ENCODE measurements at regions not wholly inside any gene's neighbourhood (a gene's known extent, or its start where the extent isn't known, plus 50 kb on each side); places are given as distances from the start of the nearest gene placed in this dataset.

DNA sequence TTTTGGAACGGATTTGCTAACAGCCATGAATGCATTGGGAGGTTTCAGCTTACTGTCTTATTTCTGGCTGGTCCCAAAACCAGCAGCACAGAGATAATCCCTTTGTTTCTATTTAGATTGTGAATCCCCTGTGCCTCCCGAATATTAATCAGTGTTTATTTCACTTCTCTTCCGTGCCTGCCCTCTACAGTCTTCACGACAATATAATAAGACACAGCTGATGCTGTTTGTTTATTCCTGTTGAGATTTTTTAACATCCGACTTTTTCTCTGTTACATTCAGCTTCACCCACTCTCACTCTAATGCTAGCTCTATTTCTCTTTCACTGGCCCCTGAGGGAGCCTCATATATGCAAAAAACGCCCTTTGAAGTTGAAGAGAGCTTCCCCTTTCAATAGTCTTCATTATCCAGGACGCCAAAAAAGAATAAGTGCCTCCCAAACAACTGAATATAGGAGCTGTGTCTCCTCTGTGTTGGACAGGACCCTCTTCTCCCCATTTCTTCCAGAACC is 995.3 kb downstream of the ROBO2 start:
- peak; percentile 29 for DNase-seq (ENCODE audit: low read depth)
- peak overlapping the region; percentile 47 for H3K4me3 ChIP-seq (ENCODE audit: low read depth, low read length)
- TF ChIP-seq, protein P1, sequence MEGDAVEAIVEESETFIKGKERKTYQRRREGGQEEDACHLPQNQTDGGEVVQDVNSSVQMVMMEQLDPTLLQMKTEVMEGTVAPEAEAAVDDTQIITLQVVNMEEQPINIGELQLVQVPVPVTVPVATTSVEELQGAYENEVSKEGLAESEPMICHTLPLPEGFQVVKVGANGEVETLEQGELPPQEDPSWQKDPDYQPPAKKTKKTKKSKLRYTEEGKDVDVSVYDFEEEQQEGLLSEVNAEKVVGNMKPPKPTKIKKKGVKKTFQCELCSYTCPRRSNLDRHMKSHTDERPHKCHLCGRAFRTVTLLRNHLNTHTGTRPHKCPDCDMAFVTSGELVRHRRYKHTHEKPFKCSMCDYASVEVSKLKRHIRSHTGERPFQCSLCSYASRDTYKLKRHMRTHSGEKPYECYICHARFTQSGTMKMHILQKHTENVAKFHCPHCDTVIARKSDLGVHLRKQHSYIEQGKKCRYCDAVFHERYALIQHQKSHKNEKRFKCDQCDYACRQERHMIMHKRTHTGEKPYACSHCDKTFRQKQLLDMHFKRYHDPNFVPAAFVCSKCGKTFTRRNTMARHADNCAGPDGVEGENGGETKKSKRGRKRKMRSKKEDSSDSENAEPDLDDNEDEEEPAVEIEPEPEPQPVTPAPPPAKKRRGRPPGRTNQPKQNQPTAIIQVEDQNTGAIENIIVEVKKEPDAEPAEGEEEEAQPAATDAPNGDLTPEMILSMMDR (conservative IDR thresholded peaks at IDR 0.05; ENCODE audit: low read depth, low read length) = no peak

DNA sequence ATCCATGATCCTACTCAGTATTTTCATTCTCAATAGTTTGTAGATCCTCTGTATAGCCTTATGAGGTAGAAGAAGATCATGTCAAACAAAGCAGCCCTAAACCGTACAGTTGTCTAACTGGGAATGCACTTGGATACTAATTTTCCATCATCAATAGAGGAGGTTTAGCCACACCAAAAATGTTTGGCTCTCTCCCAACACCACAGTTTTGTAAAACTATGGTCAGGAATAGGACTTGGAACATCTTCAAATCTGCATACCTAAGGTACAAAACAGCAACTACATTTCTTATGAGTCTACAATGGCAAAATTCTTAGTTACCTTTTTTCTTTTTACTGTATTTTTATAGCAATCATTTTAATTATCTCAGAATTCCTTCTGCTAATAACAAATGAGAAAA is 1001.6 kb downstream of the ROBO2 start:
- DNase-seq (ENCODE audit: low read depth) = peak; percentile 66
- no peak overlapping the region for H3K4me3 ChIP-seq (ENCODE audit: low read depth, low read length)
- TF ChIP-seq, protein P1 (conservative IDR thresholded peaks at IDR 0.05; ENCODE audit: low read depth, low read length) = no peak

DNA sequence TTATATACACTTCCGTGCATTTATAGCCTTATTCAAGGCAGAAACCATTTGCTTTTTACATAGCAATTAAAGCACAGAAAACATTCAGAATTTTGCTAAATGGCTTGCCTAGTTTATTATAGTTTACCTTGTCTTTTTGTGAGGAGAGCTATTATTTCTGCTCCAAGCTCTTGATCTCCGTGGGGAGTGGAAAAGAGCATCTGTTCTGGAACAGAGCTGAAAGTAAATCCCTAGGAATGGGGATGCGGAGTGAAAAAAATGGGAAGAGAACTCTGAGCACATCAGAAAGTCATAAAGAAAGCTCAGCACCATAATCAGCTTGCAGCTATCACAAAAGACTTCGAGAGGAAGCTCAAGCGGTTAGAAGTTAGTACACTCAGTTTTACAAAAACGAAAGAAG is 1006.7 kb downstream of the ROBO2 start:
- H3K4me3 ChIP-seq (ENCODE audit: low read depth, low read length) = no peak overlapping the region
- DNase-seq (ENCODE audit: low read depth) = no peak
- TF ChIP-seq, protein P1 (conservative IDR thresholded peaks at IDR 0.05; ENCODE audit: low read depth, low read length) = no peak

DNA sequence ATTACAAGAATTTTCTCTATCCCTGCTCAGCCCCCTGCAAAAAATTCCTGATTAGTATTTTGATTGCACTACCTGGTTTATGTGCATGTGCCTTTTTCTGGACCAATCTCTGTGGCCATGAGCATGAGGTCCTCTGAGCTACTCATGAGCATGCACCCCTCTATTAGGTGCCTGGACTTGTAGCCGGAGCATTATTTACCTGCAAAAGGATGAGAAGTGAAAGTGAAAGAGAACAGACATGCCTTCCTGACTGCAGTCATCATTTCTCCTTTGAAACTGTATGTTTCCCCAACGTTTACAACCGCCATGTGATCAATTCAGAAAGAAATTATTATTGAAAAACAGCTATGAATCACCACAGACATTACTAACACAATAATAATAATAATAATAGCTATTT is 1008.8 kb downstream of the ROBO2 start:
- no peak overlapping the region for H3K4me3 ChIP-seq (ENCODE audit: low read depth, low read length)
- peak; percentile 11 for DNase-seq (ENCODE audit: low read depth)

DNA sequence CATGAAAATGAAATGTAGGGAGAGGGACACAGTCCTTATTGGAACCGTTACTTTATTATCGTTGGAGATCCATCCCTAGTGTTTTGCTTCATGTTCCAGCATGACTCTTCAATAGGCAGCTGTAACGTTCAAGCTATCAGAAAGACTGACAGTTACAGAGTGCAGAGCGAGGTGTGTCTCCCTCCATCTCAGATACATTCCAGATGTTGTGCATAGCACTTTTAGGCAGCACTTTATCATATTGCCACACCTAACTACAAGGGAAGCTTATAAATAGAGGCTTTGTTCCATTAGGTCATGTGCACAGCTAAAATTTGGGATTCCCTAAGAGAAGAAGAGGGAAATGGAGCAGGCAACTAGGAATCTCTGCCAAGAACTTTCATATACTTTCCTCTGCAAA is 1009.6 kb downstream of the ROBO2 start:
- no peak overlapping the region for H3K4me3 ChIP-seq (ENCODE audit: low read depth, low read length)
- TF ChIP-seq, protein P1 (conservative IDR thresholded peaks at IDR 0.05; ENCODE audit: low read depth, low read length) = no peak
- no peak for DNase-seq (ENCODE audit: low read depth)

More for the DNA sequence above, 1008.8 kb downstream of the ROBO2 start:
- TF ChIP-seq, protein P1 (conservative IDR thresholded peaks at IDR 0.05; ENCODE audit: low read depth, low read length) = no peak

DNA sequence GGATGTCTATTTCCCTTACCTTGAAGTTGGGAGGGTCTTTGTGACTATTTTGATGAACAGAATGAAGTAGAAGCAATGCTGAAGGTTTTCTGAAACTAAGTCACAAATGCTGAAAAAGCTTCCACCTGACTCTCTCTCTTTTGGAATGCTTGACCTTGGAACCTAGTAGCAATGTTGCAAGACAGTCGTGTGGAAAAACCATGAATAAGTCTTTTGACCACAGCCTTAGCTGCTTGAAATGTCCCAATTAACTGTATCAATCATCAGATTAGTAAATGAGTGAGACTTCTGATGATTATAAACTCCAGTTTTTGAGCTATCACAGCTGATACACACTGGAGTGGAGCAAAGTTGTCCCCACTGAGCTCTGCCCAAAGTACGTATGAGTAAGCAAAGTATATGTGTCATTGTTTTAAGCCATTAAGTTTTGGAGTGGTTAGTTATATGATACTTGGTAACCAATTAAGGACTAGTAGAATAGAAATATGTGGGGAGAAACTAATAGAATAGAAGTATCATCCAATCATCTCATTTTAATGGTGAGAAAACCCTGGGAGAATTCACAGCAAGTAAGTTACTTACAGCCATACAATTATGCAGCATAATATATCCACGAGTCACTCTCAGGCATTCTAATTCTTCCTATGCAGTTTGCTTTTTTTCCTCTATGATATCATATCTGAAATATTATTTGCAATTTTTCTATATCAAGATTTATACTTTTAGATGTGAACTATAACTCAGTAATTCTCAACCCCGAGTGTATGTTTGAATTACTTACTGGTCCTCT is 1010.6 kb downstream of the ROBO2 start:
- TF ChIP-seq, protein P1 (conservative IDR thresholded peaks at IDR 0.05; ENCODE audit: low read depth, low read length) = no peak
- no peak overlapping the region for H3K4me3 ChIP-seq (ENCODE audit: low read depth, low read length)
- DNase-seq (ENCODE audit: low read depth) = peak; percentile 55

DNA sequence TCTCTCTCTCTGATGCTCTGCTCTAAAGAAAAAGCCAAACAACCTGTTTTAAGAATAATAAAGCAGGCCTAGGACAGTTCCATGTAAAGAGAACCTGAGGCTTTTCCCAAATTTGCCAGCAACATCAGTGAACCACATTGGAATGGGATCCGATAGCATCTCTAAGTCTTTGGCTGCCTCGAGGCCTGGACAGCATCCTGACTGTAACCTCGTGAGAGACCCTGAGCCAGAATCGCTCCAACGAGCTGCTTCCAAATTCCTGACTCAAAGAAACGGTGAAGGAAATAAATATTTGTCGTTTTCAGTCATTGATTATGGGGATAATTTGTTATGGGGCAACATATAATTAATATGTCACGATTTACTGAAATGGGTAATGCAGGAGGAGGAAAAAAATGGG is 1012.8 kb downstream of the ROBO2 start:
- no peak overlapping the region for H3K4me3 ChIP-seq (ENCODE audit: low read depth, low read length)
- TF ChIP-seq, protein P1 (conservative IDR thresholded peaks at IDR 0.05; ENCODE audit: low read depth, low read length) = no peak
- no peak for DNase-seq (ENCODE audit: low read depth)

Data from choroid plexus epithelial cell (primary cell).